GM06990 (cell line): ENCODE measurements at regions not wholly inside any gene's neighbourhood (a gene's known extent, or its start where the extent isn't known, plus 50 kb on each side); places are given as distances from the start of the nearest gene placed in this dataset.
A peak's percentile ranks its signal among the peaks of the same experiment; 100 is the strongest.

ENCODE experiments used
- DNase-seq: peaks from one replicate; pipeline ENCODE4 v3.0.0-alpha.2; 2011; ENCODE audit not compliant: insufficient read length; ENCODE audit errors: extremely low read depth
- H3K27me3 ChIP-seq: replicated peaks from 2 replicates; pipeline ENCODE4 v1.6.0; 2011; ENCODE audit warnings: low read length; ENCODE audit not compliant: control insufficient read depth, insufficient read depth
- H3K36me3 ChIP-seq: 2 replicates; pipeline ENCODE4 v1.5.1; 2011; ENCODE audit warnings: low read length; ENCODE audit not compliant: control insufficient read depth, insufficient read depth
- H3K4me3 ChIP-seq: replicated peaks from 2 replicates; pipeline ENCODE4 v1.5.1; 2011; ENCODE audit warnings: low read depth, mild to moderate bottlenecking, control low read depth, low read length
- TF ChIP-seq, protein P1 (sequence below): IDR thresholded peaks from 2 replicates; pipeline ENCODE4 v1.5.1; 2011; ENCODE audit warnings: low read length, control low read depth, mild to moderate bottlenecking, inconsistent platforms; ENCODE audit not compliant: insufficient read depth, poor library complexity, severe bottlenecking

DNA sequence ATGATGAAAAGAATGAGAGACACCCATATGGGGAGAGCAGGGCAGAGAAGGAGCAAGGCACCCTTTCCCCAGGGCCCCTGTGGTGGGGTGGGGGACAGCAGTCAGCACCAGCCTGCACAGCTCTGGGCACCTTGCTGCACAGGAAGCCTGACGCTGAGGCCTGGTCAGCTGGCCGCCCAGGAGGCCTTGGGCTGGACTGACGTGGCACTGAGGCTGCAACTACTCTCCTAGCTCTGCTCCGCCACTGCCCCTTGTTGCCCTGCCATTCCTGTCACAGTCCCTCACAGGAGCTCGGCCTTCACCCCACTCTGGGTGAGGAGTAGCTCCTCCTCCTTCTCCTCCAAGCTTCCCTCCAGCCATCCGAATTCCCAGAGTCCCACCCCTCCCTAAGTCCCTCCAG lies 99.7 kb downstream of the CPN2 start:
- DNase-seq: no peak
- Histone ChIP-seq H3K27me3 (no peaks in the 10 kb centered on the region; the same call in 1 of the 2 replicates), H3K4me3 (no peak overlapping the region), H3K36me3 (no peaks in the 10 kb centered on the region)
- TF ChIP-seq, protein P1, sequence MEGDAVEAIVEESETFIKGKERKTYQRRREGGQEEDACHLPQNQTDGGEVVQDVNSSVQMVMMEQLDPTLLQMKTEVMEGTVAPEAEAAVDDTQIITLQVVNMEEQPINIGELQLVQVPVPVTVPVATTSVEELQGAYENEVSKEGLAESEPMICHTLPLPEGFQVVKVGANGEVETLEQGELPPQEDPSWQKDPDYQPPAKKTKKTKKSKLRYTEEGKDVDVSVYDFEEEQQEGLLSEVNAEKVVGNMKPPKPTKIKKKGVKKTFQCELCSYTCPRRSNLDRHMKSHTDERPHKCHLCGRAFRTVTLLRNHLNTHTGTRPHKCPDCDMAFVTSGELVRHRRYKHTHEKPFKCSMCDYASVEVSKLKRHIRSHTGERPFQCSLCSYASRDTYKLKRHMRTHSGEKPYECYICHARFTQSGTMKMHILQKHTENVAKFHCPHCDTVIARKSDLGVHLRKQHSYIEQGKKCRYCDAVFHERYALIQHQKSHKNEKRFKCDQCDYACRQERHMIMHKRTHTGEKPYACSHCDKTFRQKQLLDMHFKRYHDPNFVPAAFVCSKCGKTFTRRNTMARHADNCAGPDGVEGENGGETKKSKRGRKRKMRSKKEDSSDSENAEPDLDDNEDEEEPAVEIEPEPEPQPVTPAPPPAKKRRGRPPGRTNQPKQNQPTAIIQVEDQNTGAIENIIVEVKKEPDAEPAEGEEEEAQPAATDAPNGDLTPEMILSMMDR: no peak

GRCh38 chr3:194251891-194252560 lies 99.1 kb downstream of the CPN2 start:
- no peak for DNase-seq
- Histone ChIP-seq H3K36me3 (no peaks in the 10 kb centered on the region), H3K4me3 (no peak overlapping the region), H3K27me3 (no peaks in the 10 kb centered on the region; the same call in 1 of the 2 replicates)
- TF ChIP-seq, protein P1: no peak

DNA sequence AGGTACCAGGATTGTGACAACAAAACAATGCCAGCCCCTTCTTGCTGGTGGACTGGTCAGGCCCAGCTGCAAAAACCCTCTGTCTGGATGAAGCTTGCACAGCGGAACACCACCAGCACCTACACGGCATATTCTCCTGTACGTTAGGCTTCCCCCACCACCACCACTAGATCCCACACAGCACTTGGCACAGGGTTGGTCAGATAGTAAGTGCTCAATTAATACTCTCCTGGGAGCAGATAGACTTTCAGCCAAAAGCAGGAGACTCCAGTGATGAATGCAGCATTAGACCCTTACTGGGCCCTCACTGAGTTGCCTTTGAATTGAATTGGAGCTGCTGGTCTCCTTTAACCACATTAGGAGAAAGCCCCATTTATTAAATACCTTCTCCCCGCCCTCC lies 97.9 kb downstream of the CPN2 start:
- no peaks in the 10 kb centered on the region; the same call in 1 of the 2 replicates for H3K27me3 ChIP-seq
- TF ChIP-seq, protein P1: no peak
- DNase-seq: no peak

DNA sequence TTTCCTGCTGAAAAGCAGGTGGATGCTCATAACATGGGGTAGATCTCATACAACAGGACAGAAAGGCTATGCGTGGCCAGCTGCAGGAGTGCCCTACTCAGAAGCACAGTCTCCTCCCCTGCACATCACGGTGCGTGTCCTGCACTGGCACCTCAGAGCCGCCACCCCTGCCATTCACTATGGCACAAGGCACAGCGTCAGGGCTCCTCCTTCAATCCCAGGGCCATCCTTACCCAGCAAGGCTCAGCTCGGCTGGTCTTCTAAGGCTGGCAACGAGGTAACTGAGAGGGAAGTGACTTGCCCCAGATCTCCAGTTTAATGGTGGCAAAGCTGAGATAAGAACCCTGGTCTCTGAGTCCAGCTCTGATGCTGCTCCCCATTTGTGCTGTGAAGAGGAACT lies 97.1 kb downstream of the CPN2 start:
- Histone ChIP-seq H3K36me3 (no peaks in the 10 kb centered on the region), H3K4me3 (no peak overlapping the region), H3K27me3 (no peaks in the 10 kb centered on the region; the same call in 1 of the 2 replicates)
- TF ChIP-seq, protein P1: no peak
- no peak for DNase-seq

More for the DNA sequence above, 97.9 kb downstream of the CPN2 start:
- Histone ChIP-seq H3K36me3 (no peaks in the 10 kb centered on the region), H3K4me3 (no peak overlapping the region)

- H3K4me3 ChIP-seq: no peak overlapping the region
- DNase-seq: peak; percentile 70
Observed at GRCh38 chr3:194255252-194256039, 95.7 kb downstream of the CPN2 start.

More at GRCh38 chr3:194255252-194256039, 95.7 kb downstream of the CPN2 start:
- Histone ChIP-seq H3K27me3 (no peaks in the 10 kb centered on the region; the same call in 1 of the 2 replicates), H3K36me3 (no peaks in the 10 kb centered on the region)
- TF ChIP-seq, protein P1: no peak
